ENCODE measurements at regions not wholly inside any gene's neighbourhood (a gene's known extent, or its start where the extent isn't known, plus 50 kb on each side); places are given as distances from the start of the nearest gene placed in this dataset.
A peak's percentile ranks its signal among the peaks of the same experiment; 100 is the strongest.

- no peak for DNase-seq
- H2BK15ac ChIP-seq (ENCODE audit: low read depth, low read length): no peak overlapping the region
- no peak overlapping the region for H3K56ac ChIP-seq (ENCODE audit: extremely low read depth, insufficient read depth, low read length)
- TF ChIP-seq POLR2A (IDR thresholded peaks at IDR 0.05; ENCODE audit: low read depth, low read length) (no peak), MXI1 (IDR thresholded peaks at IDR 0.05; ENCODE audit: borderline replicate concordance, low read depth, low read length) (no peak), FOS (IDR thresholded peaks at IDR 0.05; ENCODE audit: low read depth, low read length) (no peak), CHD1 (IDR thresholded peaks at IDR 0.05; ENCODE audit: low read depth, low read length) (no peak), CEBPB (IDR thresholded peaks at IDR 0.05; ENCODE audit: low read depth, low read length) (no peak), RFX5 (IDR thresholded peaks at IDR 0.05; ENCODE audit: low read depth, low read length) (no peak), SMC3 (IDR thresholded peaks at IDR 0.05; ENCODE audit: low read depth, low read length) (no peak), ELK1 (IDR thresholded peaks at IDR 0.05; ENCODE audit: borderline replicate concordance, low read depth, low read length) (no peak), RCOR1 (IDR thresholded peaks at IDR 0.05; ENCODE audit: insufficient replicate concordance, low read length) (no peak)
- intact Hi-C loops (cut with micrococcal nuclease) (no loop called here), in situ Hi-C loops (cut with MboI; ENCODE audit: low sequenced_read_pairs) (no loop called here), dilution Hi-C loops (cut with HindIII; ENCODE audit: low sequenced_read_pairs, unreplicated experiment) (no loop called here)
- no peak for ATAC-seq (ENCODE audit: low read depth)
- ChIA-PET CTCF (no interaction called here), POLR2A (ENCODE audit: unreplicated experiment) (no interaction called here)
- H3K27me3 ChIP-seq (ENCODE audit: control insufficient read depth, insufficient read depth, low read length): no peaks in the 10 kb centered on the region
- H3K4me1 ChIP-seq (ENCODE audit: control insufficient read depth, insufficient read depth, low read length): peaks cover 23% of the 10 kb centered on the region
- no peak overlapping the region for H2AK9ac ChIP-seq (replicated peaks; ENCODE audit: low read depth, low read length, poor library complexity)
- no peak overlapping the region for H2AFZ ChIP-seq (replicated peaks; ENCODE audit: low read length, poor library complexity)
- no peak overlapping the region for H3K4me3 ChIP-seq (ENCODE audit: insufficient read depth, low read depth, low read length)
- no peaks in the 10 kb centered on the region for H4K20me1 ChIP-seq (ENCODE audit: insufficient read depth, low read length)
- no peak overlapping the region for H4K5ac ChIP-seq (ENCODE audit: low read depth, low read length)
- H4K8ac ChIP-seq (ENCODE audit: low read depth in 2 of 2, low read length in 2 of 2): no peak overlapping the region
- no peak overlapping the region for H3K18ac ChIP-seq (ENCODE audit: low read depth, low read length)
- no peak overlapping the region for H2BK5ac ChIP-seq (ENCODE audit: low read depth, low read length, poor library complexity, severe bottlenecking)
- H4K91ac ChIP-seq (ENCODE audit: insufficient read depth, low read depth, low read length): no peak overlapping the region
- no peak overlapping the region for H2BK120ac ChIP-seq (ENCODE audit: low read depth, low read length)
- H3K14ac ChIP-seq (replicated peaks; ENCODE audit: low read depth, low read length): no peak overlapping the region
- BruUV-seq (replicated peaks): no TSS peak
- no peak overlapping the region for H3K9ac ChIP-seq (ENCODE audit: low read depth, low read length)
- no peaks in the 10 kb centered on the region; a peak in 1 of 4 replicates for H3K79me1 ChIP-seq (ENCODE audit: low read depth in 1 of 2, low read length in 2 of 2)
- H3K27ac ChIP-seq (ENCODE audit: insufficient read depth, low read length): no peak overlapping the region
- no peak overlapping the region; the same call in 1 of the 2 replicates for H2AK5ac ChIP-seq (ENCODE audit: low read depth, low read length)
- no peaks in the 10 kb centered on the region for H3K36me3 ChIP-seq (ENCODE audit: control insufficient read depth, insufficient read depth, low read length)
- H3K9me1 ChIP-seq (ENCODE audit: insufficient read depth, low read length): peaks cover 9% of the 10 kb centered on the region
- H3K4me2 ChIP-seq (ENCODE audit: low read depth, low read length): no peak overlapping the region
- peaks cover 3% of the 10 kb centered on the region; the same call in 1 of the 2 replicates for H3K9me3 ChIP-seq (ENCODE audit: control insufficient read depth, insufficient read depth, low read length)
- peak overlapping the region; percentile 40; the same call in 1 of the 2 replicates for H2BK20ac ChIP-seq (ENCODE audit: low read depth, low read length)
- no peak overlapping the region for H3K23ac ChIP-seq (ENCODE audit: low read depth, low read length)
- WGBS, 2 experiments (ENCODE audit: extremely low coverage in 2 of 2, insufficient read length in 1 of 2): 83% methylated on average over 9 of the region's 15 CpGs; no CpG with 5 or more reads in 1 of the 2 experiments
- no peak overlapping the region for H3K4ac ChIP-seq (ENCODE audit: low read depth, low read length)
Measured at GRCh38 chr12:124630791-124631313, 63.4 kb upstream of the NCOR2 start.

Measured in IMR-90 (cell line).